ENCODE measurements at regions not wholly inside any gene's neighbourhood (a gene's known extent, or its start where the extent isn't known, plus 50 kb on each side); places are given as distances from the start of the nearest gene placed in this dataset.

- TF ChIP-seq CTCF (IDR thresholded peaks at IDR 0.05; ENCODE audit: low read depth, low read length, missing input control) (no peak), ZBTB33 (IDR thresholded peaks at IDR 0.05) (no peak), JUND (IDR thresholded peaks at IDR 0.05) (no peak), YY1 (IDR thresholded peaks at IDR 0.05) (no peak)
Measured at GRCh38 chr4:119841361-119841760, 212.8 kb upstream of the PDE5A start.
